OCI-LY7 (cell line): ENCODE measurements at regions not wholly inside any gene's neighbourhood (a gene's known extent, or its start where the extent isn't known, plus 50 kb on each side); places are given as distances from the start of the nearest gene placed in this dataset.

Experiments used
- EZH2phosphoT487 ChIP-seq: fragments of 200-600 bp; sonication (generic); IDR thresholded peaks from 2 replicates; pipeline ENCODE4 v1.6.1; 2018; ENCODE audit warnings: low read depth, borderline replicate concordance, mild to moderate bottlenecking, mixed run types, antibody characterized with exemption, low read length, moderate library complexity, mixed read lengths
- TF ChIP-seq, protein P1 (sequence below): fragments of 200-600 bp; sonication (generic); conservative IDR thresholded peaks from 2 replicates; pipeline ENCODE4 v1.5.1; 2014; ENCODE audit warnings: mild to moderate bottlenecking, antibody characterized with exemption, low read length, moderate library complexity, mixed read lengths

DNA sequence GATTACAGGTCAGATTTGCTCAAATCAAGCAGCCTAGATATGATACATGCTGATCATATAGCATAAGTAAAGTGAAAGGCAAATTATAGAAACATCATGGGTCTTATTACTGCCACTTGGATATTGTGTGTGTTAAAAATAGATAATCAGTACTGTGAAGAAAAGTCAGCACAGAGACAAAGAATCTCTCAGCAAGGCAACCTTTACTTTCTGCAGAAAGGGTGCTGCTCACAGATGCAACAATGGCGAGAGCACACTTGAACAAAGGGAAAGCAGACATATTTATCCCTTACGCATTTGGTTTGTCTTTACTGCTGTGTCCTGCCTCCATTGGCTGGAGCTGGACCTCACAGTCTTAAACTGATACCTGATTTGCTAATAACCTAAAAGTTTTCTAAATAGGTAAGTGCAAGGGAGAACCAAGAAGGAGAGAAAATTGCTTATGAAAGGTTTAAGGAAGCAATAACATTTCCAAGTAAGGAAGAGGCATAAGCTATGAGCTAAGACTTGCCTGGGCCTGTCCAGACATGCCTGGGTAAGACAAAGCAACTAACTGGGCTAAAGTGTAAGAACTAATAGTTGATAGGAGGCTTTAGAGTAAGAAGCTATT, 1310.8 kb upstream of the LRRTM3 start:
- TF ChIP-seq, protein P1, sequence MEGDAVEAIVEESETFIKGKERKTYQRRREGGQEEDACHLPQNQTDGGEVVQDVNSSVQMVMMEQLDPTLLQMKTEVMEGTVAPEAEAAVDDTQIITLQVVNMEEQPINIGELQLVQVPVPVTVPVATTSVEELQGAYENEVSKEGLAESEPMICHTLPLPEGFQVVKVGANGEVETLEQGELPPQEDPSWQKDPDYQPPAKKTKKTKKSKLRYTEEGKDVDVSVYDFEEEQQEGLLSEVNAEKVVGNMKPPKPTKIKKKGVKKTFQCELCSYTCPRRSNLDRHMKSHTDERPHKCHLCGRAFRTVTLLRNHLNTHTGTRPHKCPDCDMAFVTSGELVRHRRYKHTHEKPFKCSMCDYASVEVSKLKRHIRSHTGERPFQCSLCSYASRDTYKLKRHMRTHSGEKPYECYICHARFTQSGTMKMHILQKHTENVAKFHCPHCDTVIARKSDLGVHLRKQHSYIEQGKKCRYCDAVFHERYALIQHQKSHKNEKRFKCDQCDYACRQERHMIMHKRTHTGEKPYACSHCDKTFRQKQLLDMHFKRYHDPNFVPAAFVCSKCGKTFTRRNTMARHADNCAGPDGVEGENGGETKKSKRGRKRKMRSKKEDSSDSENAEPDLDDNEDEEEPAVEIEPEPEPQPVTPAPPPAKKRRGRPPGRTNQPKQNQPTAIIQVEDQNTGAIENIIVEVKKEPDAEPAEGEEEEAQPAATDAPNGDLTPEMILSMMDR = no peak
- TF ChIP-seq EZH2phosphoT487 = no peak
